ENCODE measurements at regions not wholly inside any gene's neighbourhood (a gene's known extent, or its start where the extent isn't known, plus 50 kb on each side); places are given as distances from the start of the nearest gene placed in this dataset.

DNA sequence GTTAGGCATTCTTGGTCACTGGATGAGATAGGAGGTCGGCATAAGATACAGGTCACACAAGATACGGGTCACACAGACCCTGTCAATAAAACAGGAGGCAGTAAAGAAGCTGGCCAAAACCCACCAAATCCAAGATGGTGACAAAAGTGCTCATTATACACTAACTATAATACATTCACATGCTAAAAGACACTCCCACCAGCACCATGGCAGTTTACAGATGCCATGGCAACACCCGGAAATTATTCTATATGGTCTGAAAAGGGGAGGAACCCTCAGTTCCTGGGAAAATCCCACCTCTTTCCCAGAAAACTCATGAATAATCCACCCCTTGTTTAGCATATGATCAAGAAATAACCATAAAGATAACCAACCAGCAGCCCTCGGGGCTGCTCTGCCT, 56.0 kb upstream of the PTPRM start (continued):
- TF ChIP-seq, protein P1, sequence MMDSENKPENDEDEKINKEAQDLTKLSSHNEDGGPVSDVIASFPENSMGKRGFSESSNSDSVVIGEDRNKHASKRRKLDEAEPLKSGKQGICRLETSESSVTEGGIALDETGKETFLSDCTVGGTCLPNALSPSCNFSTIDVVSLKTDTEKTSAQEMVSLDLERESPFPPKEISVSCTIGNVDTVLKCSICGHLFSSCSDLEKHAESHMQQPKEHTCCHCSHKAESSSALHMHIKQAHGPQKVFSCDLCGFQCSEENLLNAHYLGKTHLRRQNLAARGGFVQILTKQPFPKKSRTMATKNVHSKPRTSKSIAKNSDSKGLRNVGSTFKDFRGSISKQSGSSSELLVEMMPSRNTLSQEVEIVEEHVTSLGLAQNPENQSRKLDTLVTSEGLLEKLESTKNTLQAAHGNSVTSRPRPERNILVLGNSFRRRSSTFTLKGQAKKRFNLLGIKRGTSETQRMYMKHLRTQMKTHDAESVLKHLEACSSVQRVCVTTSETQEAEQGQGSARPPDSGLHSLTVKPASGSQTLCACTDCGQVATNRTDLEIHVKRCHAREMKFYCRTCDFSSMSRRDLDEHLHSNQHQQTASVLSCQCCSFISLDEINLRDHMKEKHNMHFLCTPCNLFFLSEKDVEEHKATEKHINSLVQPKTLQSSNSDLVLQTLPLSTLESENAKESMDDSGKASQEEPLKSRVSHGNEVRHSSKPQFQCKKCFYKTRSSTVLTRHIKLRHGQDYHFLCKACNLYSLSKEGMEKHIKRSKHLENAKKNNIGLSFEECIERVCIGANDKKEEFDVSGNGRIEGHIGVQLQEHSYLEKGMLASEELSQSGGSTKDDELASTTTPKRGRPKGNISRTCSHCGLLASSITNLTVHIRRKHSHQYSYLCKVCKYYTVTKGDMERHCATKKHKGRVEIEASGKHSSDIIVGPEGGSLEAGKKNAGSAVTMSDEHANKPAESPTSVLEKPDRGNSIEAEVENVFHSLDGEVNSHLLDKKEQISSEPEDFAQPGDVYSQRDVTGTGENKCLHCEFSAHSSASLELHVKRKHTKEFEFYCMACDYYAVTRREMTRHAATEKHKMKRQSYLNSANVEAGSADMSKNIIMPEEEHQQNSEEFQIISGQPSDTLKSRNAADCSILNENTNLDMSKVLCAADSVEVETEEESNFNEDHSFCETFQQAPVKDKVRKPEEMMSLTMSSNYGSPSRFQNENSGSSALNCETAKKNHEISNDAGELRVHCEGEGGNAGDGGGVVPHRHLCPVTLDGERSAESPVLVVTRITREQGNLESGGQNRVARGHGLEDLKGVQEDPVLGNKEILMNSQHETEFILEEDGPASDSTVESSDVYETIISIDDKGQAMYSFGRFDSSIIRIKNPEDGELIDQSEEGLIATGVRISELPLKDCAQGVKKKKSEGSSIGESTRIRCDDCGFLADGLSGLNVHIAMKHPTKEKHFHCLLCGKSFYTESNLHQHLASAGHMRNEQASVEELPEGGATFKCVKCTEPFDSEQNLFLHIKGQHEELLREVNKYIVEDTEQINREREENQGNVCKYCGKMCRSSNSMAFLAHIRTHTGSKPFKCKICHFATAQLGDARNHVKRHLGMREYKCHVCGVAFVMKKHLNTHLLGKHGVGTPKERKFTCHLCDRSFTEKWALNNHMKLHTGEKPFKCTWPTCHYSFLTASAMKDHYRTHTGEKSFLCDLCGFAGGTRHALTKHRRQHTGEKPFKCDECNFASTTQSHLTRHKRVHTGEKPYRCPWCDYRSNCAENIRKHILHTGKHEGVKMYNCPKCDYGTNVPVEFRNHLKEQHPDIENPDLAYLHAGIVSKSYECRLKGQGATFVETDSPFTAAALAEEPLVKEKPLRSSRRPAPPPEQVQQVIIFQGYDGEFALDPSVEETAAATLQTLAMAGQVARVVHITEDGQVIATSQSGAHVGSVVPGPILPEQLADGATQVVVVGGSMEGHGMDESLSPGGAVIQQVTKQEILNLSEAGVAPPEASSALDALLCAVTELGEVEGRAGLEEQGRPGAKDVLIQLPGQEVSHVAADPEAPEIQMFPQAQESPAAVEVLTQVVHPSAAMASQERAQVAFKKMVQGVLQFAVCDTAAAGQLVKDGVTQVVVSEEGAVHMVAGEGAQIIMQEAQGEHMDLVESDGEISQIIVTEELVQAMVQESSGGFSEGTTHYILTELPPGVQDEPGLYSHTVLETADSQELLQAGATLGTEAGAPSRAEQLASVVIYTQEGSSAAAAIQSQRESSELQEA (CRISPR knock-in tag; IDR thresholded peaks at IDR 0.05; ENCODE audit: not compliant biosample characterization), result no peak

DNA sequence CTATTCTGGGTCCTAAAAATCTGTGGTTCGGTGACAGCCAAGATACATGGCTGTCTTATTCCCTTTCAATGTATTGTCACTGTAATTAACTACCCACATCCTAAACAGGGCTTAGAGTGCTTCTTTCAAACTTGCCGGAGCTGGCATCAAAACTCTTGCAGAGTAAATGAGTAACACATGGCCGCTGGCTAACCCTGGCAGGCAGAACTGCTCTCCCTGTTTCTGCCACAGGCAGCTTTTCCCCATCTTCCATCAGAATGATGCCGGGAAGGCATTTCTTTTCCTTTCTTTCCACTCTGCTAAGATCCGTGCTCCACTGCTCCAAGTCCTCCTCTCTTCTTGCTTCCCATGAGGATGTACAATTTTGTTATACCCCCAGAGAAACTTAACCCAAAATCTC, 54.8 kb upstream of the PTPRM start:
- Histone ChIP-seq H3K4me3 (replicated peaks in 1 of 3; ENCODE audit: insufficient read depth in 1 of 3, low read depth in 2 of 3, low read length in 3 of 3) (no peak overlapping the region), H3K27ac (ENCODE audit: extremely low read length, insufficient read depth, low read length) (no peak overlapping the region), H3K4me1 (ENCODE audit: insufficient read depth, low read length) (no peaks in the 10 kb centered on the region), H3K4me2 (ENCODE audit: low read depth, low read length) (no peak overlapping the region), H3K27me3 (ENCODE audit: control insufficient read depth in 1 of 2, insufficient read depth in 2 of 2, low read length in 2 of 2) (peaks cover 1 to 11% of the 10 kb centered on the region in 2 experiments; a peak in 2 of 5 replicates), H3K9me3 (ENCODE audit: low read length) (no peaks in the 10 kb centered on the region), H3K79me2 (ENCODE audit: insufficient read depth, low read length) (no peaks in the 10 kb centered on the region), H3K36me3 (replicated peaks in 1 of 2; ENCODE audit: control insufficient read depth in 1 of 2, insufficient read depth in 2 of 2, low read length in 2 of 2) (no peaks in the 10 kb centered on the region), H2AFZ (ENCODE audit: low read length) (no peak overlapping the region), H4K20me1 (ENCODE audit: insufficient read depth, low read length) (no peaks in the 10 kb centered on the region), H3K9ac (ENCODE audit: insufficient read depth, low read depth, low read length) (no peak overlapping the region)
- no TSS peak for BruUV-seq (replicated peaks)
- FAIRE-seq (no peak), DNase-seq (ENCODE audit: low spot score) (no peak), ATAC-seq (no peak)
- in situ Hi-C loops (cut with HindIII; ENCODE audit: extremely low pct_ligation_motif_present, low pct_unique_long_range_greater_than_20kb) (no loop called here), intact Hi-C loops (cut with micrococcal nuclease; ENCODE audit: unreplicated experiment) (no loop called here)
- CTCF ChIA-PET (ENCODE audit: low intra/inter-chr PET ratio, low total read pairs), result no interaction called here
- POLR2A ChIA-PET, result no interaction called here
- 5% methylated on average over 5 of the region's 5 CpGs for WGBS (ENCODE audit: low lambda C conversion rate)
- TF ChIP-seq, protein P2, sequence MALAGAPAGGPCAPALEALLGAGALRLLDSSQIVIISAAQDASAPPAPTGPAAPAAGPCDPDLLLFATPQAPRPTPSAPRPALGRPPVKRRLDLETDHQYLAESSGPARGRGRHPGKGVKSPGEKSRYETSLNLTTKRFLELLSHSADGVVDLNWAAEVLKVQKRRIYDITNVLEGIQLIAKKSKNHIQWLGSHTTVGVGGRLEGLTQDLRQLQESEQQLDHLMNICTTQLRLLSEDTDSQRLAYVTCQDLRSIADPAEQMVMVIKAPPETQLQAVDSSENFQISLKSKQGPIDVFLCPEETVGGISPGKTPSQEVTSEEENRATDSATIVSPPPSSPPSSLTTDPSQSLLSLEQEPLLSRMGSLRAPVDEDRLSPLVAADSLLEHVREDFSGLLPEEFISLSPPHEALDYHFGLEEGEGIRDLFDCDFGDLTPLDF (CRISPR knock-in tag; IDR thresholded peaks at IDR 0.05), result no peak
- TF ChIP-seq RNF2 (conservative IDR thresholded peaks at IDR 0.05; ENCODE audit: low read depth) (no peak), ATF7-NPFF (CRISPR knock-in tag; IDR thresholded peaks at IDR 0.05; ENCODE audit: low read depth) (no peak), ZNF75D (CRISPR knock-in tag; IDR thresholded peaks at IDR 0.05; ENCODE audit: borderline replicate concordance) (no peak), ZNF616 (CRISPR knock-in tag; IDR thresholded peaks at IDR 0.05; ENCODE audit: low read depth) (no peak)
- TF ChIP-seq, protein P3, sequence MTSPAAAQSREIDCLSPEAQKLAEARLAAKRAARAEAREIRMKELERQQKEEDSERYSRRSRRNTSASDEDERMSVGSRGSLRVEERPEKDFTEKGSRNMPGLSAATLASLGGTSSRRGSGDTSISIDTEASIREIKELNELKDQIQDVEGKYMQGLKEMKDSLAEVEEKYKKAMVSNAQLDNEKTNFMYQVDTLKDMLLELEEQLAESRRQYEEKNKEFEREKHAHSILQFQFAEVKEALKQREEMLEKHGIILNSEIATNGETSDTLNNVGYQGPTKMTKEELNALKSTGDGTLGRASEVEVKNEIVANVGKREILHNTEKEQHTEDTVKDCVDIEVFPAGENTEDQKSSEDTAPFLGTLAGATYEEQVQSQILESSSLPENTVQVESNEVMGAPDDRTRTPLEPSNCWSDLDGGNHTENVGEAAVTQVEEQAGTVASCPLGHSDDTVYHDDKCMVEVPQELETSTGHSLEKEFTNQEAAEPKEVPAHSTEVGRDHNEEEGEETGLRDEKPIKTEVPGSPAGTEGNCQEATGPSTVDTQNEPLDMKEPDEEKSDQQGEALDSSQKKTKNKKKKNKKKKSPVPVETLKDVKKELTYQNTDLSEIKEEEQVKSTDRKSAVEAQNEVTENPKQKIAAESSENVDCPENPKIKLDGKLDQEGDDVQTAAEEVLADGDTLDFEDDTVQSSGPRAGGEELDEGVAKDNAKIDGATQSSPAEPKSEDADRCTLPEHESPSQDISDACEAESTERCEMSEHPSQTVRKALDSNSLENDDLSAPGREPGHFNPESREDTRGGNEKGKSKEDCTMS (CRISPR knock-in tag; conservative IDR thresholded peaks at IDR 0.05), result no peak
